Central memory CD8-positive, alpha-beta T cell (primary cell): ENCODE measurements at regions not wholly inside any gene's neighbourhood (a gene's known extent, or its start where the extent isn't known, plus 50 kb on each side); places are given as distances from the start of the nearest gene placed in this dataset.
"Not testable (repeated sequence)": the region's sequence is repeated elsewhere in the genome, so short reads cannot be mapped to it uniquely, and the experiment has no call there.

Experiments used
- ATAC-seq: fragments of 150-1000 bp; cut with Tn5 transposase; replicated peaks from 2 replicates; pipeline ENCODE4 v1.10.0; 2022; ENCODE audit warnings: mild to moderate bottlenecking, moderate FRiP score, moderate number of reproducible peaks; ENCODE audit not compliant: poor library complexity, severe bottlenecking; ENCODE audit errors: extremely low read depth
- DNase-seq, 2 donors: peaks; one replicate each; pipeline ENCODE4 v3.0.0; 2021; ENCODE audit warnings: low spot score in 2 of 2
- H3K27ac Mint-ChIP-seq: one replicate; pipeline ENCODE4 v1.8.0; 2022; ENCODE audit warnings: low read depth, mild to moderate bottlenecking, moderate library complexity, mixed read lengths
- H3K27me3 Mint-ChIP-seq: one replicate; pipeline ENCODE4 v1.8.0; 2022; ENCODE audit warnings: mixed read lengths
- H3K36me3 Mint-ChIP-seq: one replicate; pipeline ENCODE4 v1.8.0; 2022; ENCODE audit warnings: mild to moderate bottlenecking, moderate library complexity, mixed read lengths; ENCODE audit not compliant: insufficient read depth
- H3K4me1 Mint-ChIP-seq: one replicate; pipeline ENCODE4 v1.8.0; 2022; ENCODE audit warnings: mixed read lengths
- H3K4me3 Mint-ChIP-seq: one replicate; pipeline ENCODE4 v1.8.0; 2022; ENCODE audit warnings: mild to moderate bottlenecking, moderate library complexity, mixed read lengths
- H3K9me3 Mint-ChIP-seq: one replicate; pipeline ENCODE4 v1.8.0; 2022; ENCODE audit warnings: mixed read lengths

DNA sequence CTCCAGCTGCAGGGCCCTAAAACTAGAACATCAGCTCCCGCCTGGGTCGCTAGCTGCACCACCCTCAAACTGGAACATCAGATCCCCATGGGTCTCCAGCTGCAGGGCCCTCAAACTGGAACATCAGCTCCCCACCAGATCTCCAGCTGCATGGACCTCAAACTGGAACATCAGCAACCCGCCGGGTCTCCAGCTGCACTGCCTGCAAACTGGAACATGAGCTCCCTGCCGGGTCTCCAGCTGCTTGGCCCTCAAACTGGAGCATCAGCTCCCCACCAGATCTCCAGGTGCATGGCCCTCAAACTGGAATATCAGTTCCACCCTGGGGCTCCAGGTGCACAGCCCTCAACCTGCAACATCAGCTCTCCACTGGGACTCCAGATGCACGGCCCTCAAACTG is 82.7 kb downstream of the TFRC start:
- not testable (repeated sequence) for H3K36me3 Mint-ChIP-seq, H3K4me1 Mint-ChIP-seq, ATAC-seq, H3K9me3 Mint-ChIP-seq, H3K27me3 Mint-ChIP-seq, DNase-seq, H3K4me3 Mint-ChIP-seq, H3K27ac Mint-ChIP-seq

- not testable (repeated sequence) for H3K27me3 Mint-ChIP-seq, H3K36me3 Mint-ChIP-seq
Measured at GRCh38 chr3:195996314-195996713, 85.6 kb downstream of the TFRC start.

DNA sequence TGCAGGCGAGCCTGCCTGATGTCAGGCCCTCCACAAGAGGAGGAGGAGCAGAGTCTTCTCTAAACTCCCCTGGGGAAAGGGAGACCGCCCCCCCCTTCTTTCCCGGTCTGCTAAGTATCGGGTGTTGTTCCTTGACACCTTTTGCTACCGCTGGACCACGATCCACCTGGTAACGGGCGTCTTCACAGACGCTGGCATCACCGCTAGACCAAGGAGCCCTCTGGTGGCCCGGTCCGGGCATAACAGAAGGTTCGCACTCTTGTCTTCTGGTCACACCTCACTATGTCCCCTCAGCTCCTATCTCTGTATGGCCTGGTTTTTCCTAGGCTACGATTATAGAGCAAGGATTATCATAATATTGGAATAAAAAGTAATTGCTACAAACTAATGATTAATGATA is 86.0 kb upstream of the TNK2 start:
- not testable (repeated sequence) for H3K4me1 Mint-ChIP-seq, ATAC-seq, H3K27me3 Mint-ChIP-seq, H3K36me3 Mint-ChIP-seq, H3K9me3 Mint-ChIP-seq, H3K4me3 Mint-ChIP-seq, H3K27ac Mint-ChIP-seq
- DNase-seq, result peak in 1 of 2 donors; percentile 34

More at GRCh38 chr3:195996314-195996713, 85.6 kb downstream of the TFRC start:
- DNase-seq, ATAC-seq, H3K27ac Mint-ChIP-seq, H3K4me3 Mint-ChIP-seq, H3K4me1 Mint-ChIP-seq, H3K9me3 Mint-ChIP-seq: not testable (repeated sequence)

DNA sequence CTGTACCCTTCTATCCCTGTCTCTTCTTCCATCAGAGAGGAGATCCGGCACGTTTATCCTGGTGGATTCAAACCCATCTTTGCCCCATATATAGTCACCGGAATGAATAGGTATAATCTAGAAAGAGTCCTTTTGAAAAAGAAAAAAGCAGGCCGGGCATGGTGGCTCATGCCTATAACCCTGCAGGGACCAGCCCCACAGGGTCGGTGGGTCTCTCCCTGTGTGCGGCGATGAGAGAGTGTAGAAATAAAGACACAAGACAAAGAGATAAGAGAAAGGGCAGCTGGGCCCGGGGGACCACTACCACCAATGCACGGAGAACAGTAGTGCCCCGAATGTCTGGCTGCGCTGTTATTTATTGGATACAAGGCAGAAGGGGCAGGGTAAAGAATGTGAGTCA is 85.3 kb upstream of the TNK2 start:
- H3K9me3 Mint-ChIP-seq, H3K4me1 Mint-ChIP-seq, H3K4me3 Mint-ChIP-seq, H3K36me3 Mint-ChIP-seq, DNase-seq, H3K27ac Mint-ChIP-seq, ATAC-seq, H3K27me3 Mint-ChIP-seq: not testable (repeated sequence)

- H3K27me3 Mint-ChIP-seq, H3K9me3 Mint-ChIP-seq, H3K36me3 Mint-ChIP-seq, H3K4me3 Mint-ChIP-seq, H3K4me1 Mint-ChIP-seq, DNase-seq, ATAC-seq, H3K27ac Mint-ChIP-seq: not testable (repeated sequence)
Measured at GRCh38 chr3:195992956-195993595, 84.7 kb upstream of the TNK2 start.

GRCh38 chr3:195991986-195992385 is 83.6 kb upstream of the TNK2 start:
- DNase-seq, H3K27ac Mint-ChIP-seq, H3K4me3 Mint-ChIP-seq, ATAC-seq, H3K27me3 Mint-ChIP-seq, H3K36me3 Mint-ChIP-seq, H3K4me1 Mint-ChIP-seq, H3K9me3 Mint-ChIP-seq: not testable (repeated sequence)

DNA sequence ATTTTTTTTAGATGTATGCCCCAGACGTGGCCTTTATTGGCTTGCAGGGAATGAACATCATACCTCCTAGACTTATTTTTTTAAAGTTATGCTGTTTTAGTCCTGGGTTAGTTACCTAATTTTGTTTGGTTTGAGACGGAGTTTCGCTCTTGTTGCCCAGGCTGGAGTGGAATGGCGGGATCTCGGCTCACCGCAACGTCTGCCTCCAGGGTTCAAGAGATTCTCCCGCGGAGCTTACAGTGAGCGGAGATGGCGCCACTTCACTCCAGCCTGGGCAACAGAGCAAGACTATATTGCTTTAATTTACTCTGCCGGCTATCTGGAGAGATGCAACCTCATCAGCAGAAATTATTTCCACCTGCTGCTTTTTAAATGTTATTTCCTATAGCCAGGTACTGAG is 82.9 kb upstream of the TNK2 start:
- Mint-ChIP-seq H3K4me3 (peak overlapping the region; percentile 75), H3K27ac (peak overlapping the region; percentile 76)
- not testable (repeated sequence) for ATAC-seq, H3K36me3 Mint-ChIP-seq, H3K27me3 Mint-ChIP-seq, DNase-seq, H3K4me1 Mint-ChIP-seq, H3K9me3 Mint-ChIP-seq

DNA sequence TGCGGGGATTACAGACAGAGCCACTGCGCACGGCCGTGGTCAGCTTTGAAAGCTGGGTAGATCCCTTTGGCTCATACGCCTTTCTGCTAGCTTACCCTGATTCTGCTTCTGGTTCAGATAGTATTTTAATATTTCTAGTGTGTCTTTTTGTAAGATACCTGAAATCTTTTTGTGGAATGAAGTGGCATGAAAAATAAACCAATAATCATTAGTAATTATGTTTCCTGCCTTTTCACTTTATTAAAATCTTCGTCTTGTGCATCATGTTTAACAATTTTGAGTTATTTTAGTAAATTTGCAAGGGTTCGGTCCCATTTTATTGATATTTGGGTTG is 82.5 kb upstream of the TNK2 start:
- peak overlapping the region; percentile 76 for H3K27ac Mint-ChIP-seq
- not testable (repeated sequence) for H3K27me3 Mint-ChIP-seq, DNase-seq, H3K36me3 Mint-ChIP-seq, H3K4me1 Mint-ChIP-seq, H3K9me3 Mint-ChIP-seq, ATAC-seq
- H3K4me3 Mint-ChIP-seq, result peak overlapping the region; percentile 75

- H3K4me1 Mint-ChIP-seq, H3K36me3 Mint-ChIP-seq, H3K9me3 Mint-ChIP-seq, H3K27me3 Mint-ChIP-seq: not testable (repeated sequence)
- H3K27ac Mint-ChIP-seq, result peak overlapping the region; percentile 76
- peak overlapping the region; percentile 75 for H3K4me3 Mint-ChIP-seq
- peak; percentile 88 for ATAC-seq
- peak; percentile 84 to 87 for DNase-seq
Measured at GRCh38 chr3:195989921-195990840, 81.8 kb upstream of the TNK2 start.

DNA sequence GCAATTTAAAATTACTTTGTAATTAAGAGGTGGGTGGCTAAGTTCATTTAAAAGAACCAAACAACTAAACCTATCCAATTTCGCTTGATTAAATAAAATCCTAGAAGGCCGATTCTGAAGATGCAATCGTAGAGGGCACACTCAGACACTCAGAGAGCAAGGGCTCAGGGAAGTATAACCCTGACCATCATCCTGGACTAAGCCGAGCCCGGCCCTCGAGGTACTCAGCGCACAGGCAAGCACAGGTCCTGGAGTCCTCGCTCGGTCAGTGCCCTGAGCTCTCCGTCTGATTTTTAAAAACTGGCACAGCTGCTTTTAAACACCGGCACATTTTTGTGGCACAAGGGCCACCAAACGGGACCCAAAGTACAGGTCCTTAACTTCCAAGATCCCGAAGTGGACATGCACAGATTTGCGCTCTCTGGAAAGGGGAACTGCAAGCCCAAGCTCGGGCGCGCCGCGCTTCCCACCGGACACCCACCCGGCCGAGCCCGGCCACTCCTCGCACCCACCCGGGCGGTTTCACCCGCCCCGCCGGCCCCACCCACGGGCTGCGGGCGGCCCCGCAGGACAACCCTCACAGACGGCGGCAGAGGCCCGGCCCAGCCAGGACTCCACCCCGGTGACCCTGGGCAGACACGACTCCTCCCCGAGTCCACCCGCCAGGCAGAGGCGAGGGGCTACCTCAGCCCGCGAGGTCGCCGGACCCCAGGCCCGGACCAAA is 81.0 kb upstream of the TNK2 start:
- peak overlapping the region; percentile 31 for H3K4me3 Mint-ChIP-seq
- H3K4me1 Mint-ChIP-seq, H3K36me3 Mint-ChIP-seq: not testable (repeated sequence)

GRCh38 chr3:195988764-195989163 is 80.4 kb upstream of the TNK2 start:
- not testable (repeated sequence) for H3K4me1 Mint-ChIP-seq, H3K27me3 Mint-ChIP-seq, ATAC-seq, H3K27ac Mint-ChIP-seq, DNase-seq, H3K36me3 Mint-ChIP-seq, H3K9me3 Mint-ChIP-seq
- H3K4me3 Mint-ChIP-seq, result peak overlapping the region; percentile 31

More for the DNA sequence above, 81.0 kb upstream of the TNK2 start:
- ATAC-seq, result peak; percentile 22
- H3K9me3 Mint-ChIP-seq, H3K27me3 Mint-ChIP-seq, H3K27ac Mint-ChIP-seq, DNase-seq: not testable (repeated sequence)

DNA sequence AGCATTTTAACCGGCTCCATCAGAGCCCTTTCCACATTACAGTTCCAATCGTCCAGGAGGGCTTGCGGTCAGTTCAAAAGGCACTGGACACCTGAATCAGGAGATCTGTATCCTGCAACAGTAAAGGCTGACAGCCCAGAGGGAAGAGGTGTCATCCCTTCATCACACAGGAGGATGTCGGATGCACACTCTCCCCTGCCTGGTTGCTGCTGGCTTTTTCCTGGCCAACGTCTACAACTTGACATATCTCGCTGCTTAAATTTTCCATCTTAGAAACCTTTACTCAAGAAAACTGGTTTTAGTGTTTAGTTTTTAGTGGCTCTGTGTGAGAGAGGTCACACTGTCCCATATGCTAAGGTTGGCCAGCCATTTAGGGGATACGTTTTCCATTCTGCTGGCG is 78.7 kb upstream of the TNK2 start:
- DNase-seq, H3K4me3 Mint-ChIP-seq, H3K27ac Mint-ChIP-seq, H3K4me1 Mint-ChIP-seq, H3K9me3 Mint-ChIP-seq, H3K27me3 Mint-ChIP-seq, ATAC-seq: not testable (repeated sequence)
- peaks cover 11% of the 10 kb centered on the region for H3K36me3 Mint-ChIP-seq

- H3K27ac Mint-ChIP-seq, DNase-seq, H3K9me3 Mint-ChIP-seq, H3K4me3 Mint-ChIP-seq, ATAC-seq, H3K4me1 Mint-ChIP-seq, H3K27me3 Mint-ChIP-seq: not testable (repeated sequence)
- peaks cover 14% of the 10 kb centered on the region for H3K36me3 Mint-ChIP-seq
Measured at GRCh38 chr3:195986576-195986975, 78.2 kb upstream of the TNK2 start.
